AG09319 (cell line): ENCODE measurements at regions not wholly inside any gene's neighbourhood (a gene's known extent, or its start where the extent isn't known, plus 50 kb on each side); places are given as distances from the start of the nearest gene placed in this dataset.
"Not testable (repeated sequence)": the region's sequence is repeated elsewhere in the genome, so short reads cannot be mapped to it uniquely, and the experiment has no call there.

Experiments
- DNase-seq: peaks from one replicate; pipeline ENCODE4 v3.0.0-alpha.2; 2010; ENCODE audit warnings: low read depth; ENCODE audit errors: extremely low read depth
- TF ChIP-seq, protein P1 (sequence below): IDR thresholded peaks from 2 replicates; pipeline ENCODE4 v1.5.1; 2011; ENCODE audit warnings: low read depth, mild to moderate bottlenecking, inconsistent platforms, low read length, moderate library complexity

- TF ChIP-seq, protein P1, sequence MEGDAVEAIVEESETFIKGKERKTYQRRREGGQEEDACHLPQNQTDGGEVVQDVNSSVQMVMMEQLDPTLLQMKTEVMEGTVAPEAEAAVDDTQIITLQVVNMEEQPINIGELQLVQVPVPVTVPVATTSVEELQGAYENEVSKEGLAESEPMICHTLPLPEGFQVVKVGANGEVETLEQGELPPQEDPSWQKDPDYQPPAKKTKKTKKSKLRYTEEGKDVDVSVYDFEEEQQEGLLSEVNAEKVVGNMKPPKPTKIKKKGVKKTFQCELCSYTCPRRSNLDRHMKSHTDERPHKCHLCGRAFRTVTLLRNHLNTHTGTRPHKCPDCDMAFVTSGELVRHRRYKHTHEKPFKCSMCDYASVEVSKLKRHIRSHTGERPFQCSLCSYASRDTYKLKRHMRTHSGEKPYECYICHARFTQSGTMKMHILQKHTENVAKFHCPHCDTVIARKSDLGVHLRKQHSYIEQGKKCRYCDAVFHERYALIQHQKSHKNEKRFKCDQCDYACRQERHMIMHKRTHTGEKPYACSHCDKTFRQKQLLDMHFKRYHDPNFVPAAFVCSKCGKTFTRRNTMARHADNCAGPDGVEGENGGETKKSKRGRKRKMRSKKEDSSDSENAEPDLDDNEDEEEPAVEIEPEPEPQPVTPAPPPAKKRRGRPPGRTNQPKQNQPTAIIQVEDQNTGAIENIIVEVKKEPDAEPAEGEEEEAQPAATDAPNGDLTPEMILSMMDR: no peak
- DNase-seq: peak; percentile 2
These were observed 336.8 kb downstream of the ARL4A start for GRCh38 chr7:13024121-13024674.

DNA sequence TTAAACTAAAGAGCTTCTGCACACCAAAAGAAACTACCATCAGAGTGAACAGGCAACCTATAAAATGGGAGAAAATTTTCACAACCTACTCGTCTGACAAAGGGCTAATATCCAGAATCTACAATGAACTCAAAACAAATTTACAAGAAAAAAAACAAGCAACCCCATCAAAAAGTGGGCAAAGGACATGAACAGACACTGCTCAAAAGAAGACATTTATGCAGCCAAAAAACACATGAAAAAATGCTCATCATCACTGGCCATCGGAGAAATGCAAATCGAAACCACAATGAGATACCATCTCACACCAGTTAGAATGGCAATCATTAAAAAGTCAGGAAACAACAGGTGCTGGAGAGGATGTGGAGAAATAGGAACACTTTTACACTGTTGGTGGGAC, 337.6 kb downstream of the ARL4A start:
- DNase-seq: not testable (repeated sequence)

- DNase-seq: no peak
- TF ChIP-seq, protein P1: no peak
These were observed 339.9 kb downstream of the ARL4A start for GRCh38 chr7:13027321-13027720.

DNA sequence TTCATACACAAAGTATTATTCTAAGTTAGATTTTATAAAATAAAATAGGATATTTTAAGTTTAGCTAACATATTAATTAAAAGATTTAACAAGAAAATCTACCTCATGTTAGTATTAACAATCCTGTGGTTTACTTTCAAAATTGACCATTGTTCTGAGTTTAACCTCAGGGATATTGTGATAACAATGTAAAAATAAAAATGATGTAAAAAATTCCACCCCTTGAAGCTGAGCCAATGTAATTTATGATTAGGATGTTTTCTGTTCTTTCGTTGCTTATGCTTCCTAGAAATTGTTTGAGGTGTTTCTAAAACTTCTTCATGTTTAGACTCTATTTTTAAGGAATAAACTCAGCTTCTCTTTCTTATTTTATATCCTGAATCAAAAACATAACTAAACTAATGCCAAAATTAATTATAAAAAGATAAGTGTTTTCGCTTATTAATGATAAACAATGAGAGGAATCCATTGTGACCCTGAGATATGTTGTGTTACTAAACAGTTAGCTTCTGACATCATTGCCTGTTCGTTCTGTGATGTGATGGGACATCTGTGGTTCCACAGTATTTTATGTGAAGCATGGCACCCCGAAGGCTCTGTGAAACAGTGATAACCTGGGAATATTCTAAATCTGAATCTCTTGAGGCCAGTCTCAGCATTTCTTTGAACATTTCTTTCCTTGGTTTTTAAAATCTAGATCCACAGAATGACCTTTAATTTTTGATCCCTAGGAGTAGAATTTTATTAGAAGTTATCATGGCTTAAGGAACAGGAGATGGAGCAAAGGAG, 340.8 kb downstream of the ARL4A start:
- no peak for DNase-seq
- TF ChIP-seq, protein P1: no peak

GRCh38 chr7:13028825-13029099, 341.3 kb downstream of the ARL4A start:
- TF ChIP-seq, protein P1: no peak
- no peak for DNase-seq

- DNase-seq: no peak
- TF ChIP-seq, protein P1: no peak
These were observed 344.0 kb downstream of the ARL4A start for GRCh38 chr7:13031468-13031867.

DNA sequence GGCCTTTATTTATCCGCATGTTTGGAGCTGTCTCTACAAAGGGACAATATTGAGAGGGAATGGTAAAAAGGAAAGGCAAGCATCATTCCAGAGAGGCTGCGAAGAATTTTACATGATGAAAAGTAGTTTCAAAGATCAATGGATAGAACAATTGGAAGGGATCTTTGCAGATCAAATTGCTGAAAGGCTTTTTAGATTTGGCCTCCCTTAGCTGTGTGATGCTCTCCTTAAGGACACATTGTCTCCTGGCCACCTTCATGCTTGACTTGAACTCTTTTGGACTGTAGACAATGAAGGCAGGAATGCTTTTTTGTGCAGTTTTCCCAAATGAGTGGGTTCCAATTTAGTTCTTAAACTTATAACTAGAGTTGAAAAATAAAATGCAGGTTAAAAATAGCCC, 344.7 kb downstream of the ARL4A start:
- DNase-seq: no peak
- TF ChIP-seq, protein P1: no peak

DNA sequence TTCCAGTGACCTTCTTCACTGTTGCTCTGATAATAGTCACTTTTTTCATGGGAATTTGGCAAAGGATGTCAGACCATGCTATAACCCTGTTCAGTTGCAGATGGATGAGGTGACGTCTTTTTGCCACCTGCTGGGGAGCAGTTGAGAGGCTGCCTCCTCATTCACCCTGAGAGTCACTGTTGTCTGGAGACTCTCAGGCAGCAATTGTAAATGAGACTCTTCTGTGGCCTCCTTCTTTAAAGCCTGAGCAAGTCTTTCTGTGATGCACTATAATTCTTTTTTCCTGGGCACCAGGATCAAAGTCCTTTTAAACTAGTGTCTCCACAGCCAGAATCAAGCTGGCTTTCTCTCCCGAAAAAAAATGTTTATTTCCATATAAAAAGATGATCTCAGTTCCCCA, 345.1 kb downstream of the ARL4A start:
- TF ChIP-seq, protein P1: no peak
- no peak for DNase-seq
